Aorta (tissue), 5 donors: ENCODE measurements at regions not wholly inside any gene's neighbourhood (a gene's known extent, or its start where the extent isn't known, plus 50 kb on each side); places are given as distances from the start of the nearest gene placed in this dataset.

Source experiments
- ATAC-seq: fragments of 200-7000 bp; cut with Tn5 transposase; one replicate; pipeline ENCODE4 v1.9.1; 2022; ENCODE audit warnings: moderate library complexity; ENCODE audit not compliant: low FRiP score
- DNase-seq, 2 donors: peaks; one replicate each; pipeline ENCODE4 v3.0.0-alpha.2; 2020
- H3K27ac ChIP-seq, 2 donors: one replicate each; pipeline ENCODE4 v1.5.1; 2013; ENCODE audit warnings: low read length in 2 of 2, mild to moderate bottlenecking in 2 of 2, moderate library complexity in 2 of 2, control low read depth in 1 of 2, inconsistent platforms in 1 of 2, low read depth in 1 of 2
- H3K27me3 ChIP-seq, 2 donors: one replicate each; pipeline ENCODE4 v1.6.1; 2013; ENCODE audit warnings: control low read depth in 1 of 2, low read length in 1 of 2, mild to moderate bottlenecking in 1 of 2, moderate library complexity in 1 of 2; ENCODE audit not compliant: insufficient read depth in 2 of 2, control insufficient read depth in 1 of 2
- H3K36me3 ChIP-seq, 2 donors: one replicate each; pipeline ENCODE4 v1.6.1; 2013; ENCODE audit warnings: control low read depth in 1 of 2, low read length in 1 of 2, mild to moderate bottlenecking in 1 of 2; ENCODE audit not compliant: insufficient read depth in 2 of 2, control insufficient read depth in 1 of 2
- H3K4me1 ChIP-seq, 2 donors: one replicate each; pipeline ENCODE4 v1.6.1; 2013; ENCODE audit warnings: low read length in 2 of 2, control low read depth in 1 of 2, mild to moderate bottlenecking in 1 of 2, moderate library complexity in 1 of 2; ENCODE audit not compliant: insufficient read depth in 2 of 2, control insufficient read depth in 1 of 2
- H3K4me3 ChIP-seq, 2 donors: one replicate each; pipeline ENCODE4 v1.5.1; 2013; ENCODE audit warnings: low read length in 2 of 2, control low read depth in 1 of 2, mild to moderate bottlenecking in 1 of 2
- H3K9me3 ChIP-seq: one replicate; pipeline ENCODE4 v1.6.1; 2013; ENCODE audit warnings: mild to moderate bottlenecking, low read length; ENCODE audit not compliant: control insufficient read depth
- WGBS, 2 donors: extraction: QIAGEN DNeasy Blood & Tissue Kit; methylation state at CpG; one replicate each; pipeline ENCODE4 v1.1.7; 2013; 5-methylcytosine and 5-hydroxymethylcytosine counted together
- intact Hi-C, 2 donors: fragments of 100-400 bp; cut with DNase I; formaldehyde crosslinking; loops; one replicate each; pipeline versions ENCODE4 v1.14.2 to v1.15.0; 2022
- donor health status: healthy with polysubstance abuse.
- donor health status: Bipolar disorder and iron deficiency.
- donor health status: DM: no; HTN: no; CAD: no.
- donor health status: DM: no; HTN: no; CAD: no.
- donor health status: DM: yes; HTN: yes; CAD: no.

GRCh38 chr10:20726381-20726780 lies 170.7 kb downstream of the NEBL start:
- Histone ChIP-seq H3K4me3 (no peak overlapping the region), H3K9me3 (no peaks in the 10 kb centered on the region), H3K27me3 (no peaks in the 10 kb centered on the region), H3K27ac (no peak overlapping the region), H3K36me3 (no peaks in the 10 kb centered on the region), H3K4me1 (no peaks in the 10 kb centered on the region)
- WGBS, 2 donors, result 94 to 97% methylated on average over 3 of the region's 3 CpGs
- DNase-seq (no peak), ATAC-seq (no peak)
- intact Hi-C loops, result no loop called here

GRCh38 chr10:20714979-20715378 lies 182.1 kb downstream of the NEBL start:
- whole genome bisulfite sequencing, 2 donors, result 84 to 94% methylated on average over 1 of the region's 1 CpG
- no peak for ATAC-seq
- no peak for DNase-seq

GRCh38 chr10:20714518-20714917 lies 182.6 kb downstream of the NEBL start:
- intact Hi-C loops, result no loop called here
- H3K36me3 ChIP-seq, result no peaks in the 10 kb centered on the region
- H3K27ac ChIP-seq, result no peak overlapping the region
- no peak overlapping the region for H3K4me3 ChIP-seq
- DNase-seq (no peak), ATAC-seq (no peak)
- no peaks in the 10 kb centered on the region for H3K27me3 ChIP-seq
- no peaks in the 10 kb centered on the region for H3K9me3 ChIP-seq
- WGBS, 2 donors, result 0% methylated on average over 1 of the region's 1 CpG
- peaks cover 0 to 7% of the 10 kb centered on the region in 2 donors for H3K4me1 ChIP-seq

More at GRCh38 chr10:20714979-20715378, 182.1 kb downstream of the NEBL start:
- Histone ChIP-seq H3K9me3 (no peaks in the 10 kb centered on the region), H3K4me1 (peaks cover 0 to 7% of the 10 kb centered on the region in 2 donors), H3K4me3 (no peak overlapping the region), H3K27me3 (no peaks in the 10 kb centered on the region), H3K27ac (no peak overlapping the region), H3K36me3 (no peaks in the 10 kb centered on the region)
- intact Hi-C loops, result no loop called here

- Histone ChIP-seq H3K4me1 (peaks cover 0 to 7% of the 10 kb centered on the region in 2 donors), H3K36me3 (no peaks in the 10 kb centered on the region), H3K27ac (no peak overlapping the region), H3K9me3 (no peaks in the 10 kb centered on the region), H3K27me3 (no peaks in the 10 kb centered on the region), H3K4me3 (no peak overlapping the region)
- intact Hi-C loops, result no loop called here
- DNase-seq (no peak), ATAC-seq (no peak)
- 91 to 93% methylated on average over 1 of the region's 1 CpG for WGBS, 2 donors
Observed at GRCh38 chr10:20713420-20713819, 183.7 kb downstream of the NEBL start.

GRCh38 chr10:20712774-20713173 lies 184.3 kb downstream of the NEBL start:
- peaks cover 0 to 7% of the 10 kb centered on the region in 2 donors for H3K4me1 ChIP-seq
- H3K27me3 ChIP-seq, result no peaks in the 10 kb centered on the region
- no peak overlapping the region for H3K4me3 ChIP-seq
- intact Hi-C loops, result no loop called here
- H3K9me3 ChIP-seq, result no peaks in the 10 kb centered on the region
- 37 to 42% methylated on average over 1 of the region's 1 CpG for WGBS, 2 donors
- H3K36me3 ChIP-seq, result no peaks in the 10 kb centered on the region
- ATAC-seq (no peak), DNase-seq (no peak)
- H3K27ac ChIP-seq, result no peak overlapping the region

GRCh38 chr10:20709708-20710107 lies 187.4 kb downstream of the NEBL start:
- peaks cover 0 to 5% of the 10 kb centered on the region in 2 donors for H3K4me1 ChIP-seq
- no peaks in the 10 kb centered on the region for H3K36me3 ChIP-seq
- H3K9me3 ChIP-seq, result no peaks in the 10 kb centered on the region
- no peak overlapping the region for H3K4me3 ChIP-seq
- no peak for ATAC-seq
- H3K27me3 ChIP-seq, result no peaks in the 10 kb centered on the region
- 94 to 97% methylated on average over 2 of the region's 2 CpGs for WGBS, 2 donors
- intact Hi-C loops, result no loop called here
- DNase-seq, result no peak
- no peak overlapping the region for H3K27ac ChIP-seq

GRCh38 chr10:20708305-20708704 lies 188.8 kb downstream of the NEBL start:
- DNase-seq (no peak), ATAC-seq (no peak)
- Histone ChIP-seq H3K4me3 (no peak overlapping the region), H3K4me1 (no peaks in the 10 kb centered on the region), H3K27ac (no peak overlapping the region), H3K36me3 (no peaks in the 10 kb centered on the region), H3K9me3 (no peaks in the 10 kb centered on the region), H3K27me3 (no peaks in the 10 kb centered on the region)
- intact Hi-C loops, result no loop called here
- WGBS, 2 donors, result 91% methylated on average over 4 of the region's 4 CpGs

- H3K4me3 ChIP-seq, result no peak overlapping the region
- intact Hi-C loops, result no loop called here
- 88 to 95% methylated on average over 3 of the region's 3 CpGs for WGBS, 2 donors
- H3K36me3 ChIP-seq, result no peaks in the 10 kb centered on the region
- no peaks in the 10 kb centered on the region for H3K9me3 ChIP-seq
- H3K27ac ChIP-seq, result no peak overlapping the region
- H3K4me1 ChIP-seq, result no peaks in the 10 kb centered on the region
- DNase-seq (no peak), ATAC-seq (no peak)
- H3K27me3 ChIP-seq, result no peaks in the 10 kb centered on the region
Observed at GRCh38 chr10:20707251-20707650, 189.9 kb downstream of the NEBL start.

- intact Hi-C loops, result no loop called here
- Histone ChIP-seq H3K4me1 (no peaks in the 10 kb centered on the region), H3K9me3 (no peaks in the 10 kb centered on the region), H3K36me3 (no peaks in the 10 kb centered on the region), H3K27me3 (no peaks in the 10 kb centered on the region), H3K4me3 (no peak overlapping the region), H3K27ac (no peak overlapping the region)
- ATAC-seq, result no peak
- no peak for DNase-seq
Observed at GRCh38 chr10:20698837-20699236, 198.3 kb downstream of the NEBL start.
